AG09309 (cell line): ENCODE measurements at regions not wholly inside any gene's neighbourhood (a gene's known extent, or its start where the extent isn't known, plus 50 kb on each side); places are given as distances from the start of the nearest gene placed in this dataset.

Experiments
- DNase-seq: peaks from one replicate; pipeline ENCODE4 v3.0.0-alpha.2; 2010; ENCODE audit warnings: low read depth
- H3K4me3 ChIP-seq: 2 replicates; pipeline ENCODE4 v1.5.1; 2011; ENCODE audit warnings: mild to moderate bottlenecking, low read depth, low read length, moderate library complexity; ENCODE audit not compliant: control insufficient read depth
- CTCF ChIP-seq: IDR thresholded peaks from 2 replicates; pipeline ENCODE4 v1.5.1; 2011; ENCODE audit warnings: mild to moderate bottlenecking, low read depth, low read length, inconsistent platforms; ENCODE audit not compliant: insufficient read depth, control insufficient read depth; ENCODE audit errors: missing control alignments

DNA sequence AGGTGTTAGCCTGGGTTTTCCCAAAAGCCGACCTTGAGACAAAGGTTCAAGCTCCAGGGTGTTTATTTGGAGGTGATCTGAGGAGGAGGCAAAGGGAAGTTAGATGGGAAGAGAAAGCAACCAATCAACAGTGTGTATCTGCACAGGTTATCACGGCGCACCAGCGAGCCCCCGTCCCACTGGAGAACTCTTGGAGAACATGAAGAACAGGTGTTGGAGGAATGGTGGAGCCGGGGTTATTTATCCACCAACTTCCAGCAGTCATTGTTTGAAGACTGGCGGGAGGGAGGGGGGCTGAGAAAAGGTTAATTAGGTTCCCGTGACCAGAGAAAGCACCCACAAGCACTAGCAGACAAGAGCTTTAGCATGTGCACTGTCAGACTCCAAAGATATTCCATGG is 282.5 kb upstream of the FOXK1 start:
- no peak for DNase-seq
- H3K4me3 ChIP-seq = no peak overlapping the region
- no peak for TF ChIP-seq CTCF

DNA sequence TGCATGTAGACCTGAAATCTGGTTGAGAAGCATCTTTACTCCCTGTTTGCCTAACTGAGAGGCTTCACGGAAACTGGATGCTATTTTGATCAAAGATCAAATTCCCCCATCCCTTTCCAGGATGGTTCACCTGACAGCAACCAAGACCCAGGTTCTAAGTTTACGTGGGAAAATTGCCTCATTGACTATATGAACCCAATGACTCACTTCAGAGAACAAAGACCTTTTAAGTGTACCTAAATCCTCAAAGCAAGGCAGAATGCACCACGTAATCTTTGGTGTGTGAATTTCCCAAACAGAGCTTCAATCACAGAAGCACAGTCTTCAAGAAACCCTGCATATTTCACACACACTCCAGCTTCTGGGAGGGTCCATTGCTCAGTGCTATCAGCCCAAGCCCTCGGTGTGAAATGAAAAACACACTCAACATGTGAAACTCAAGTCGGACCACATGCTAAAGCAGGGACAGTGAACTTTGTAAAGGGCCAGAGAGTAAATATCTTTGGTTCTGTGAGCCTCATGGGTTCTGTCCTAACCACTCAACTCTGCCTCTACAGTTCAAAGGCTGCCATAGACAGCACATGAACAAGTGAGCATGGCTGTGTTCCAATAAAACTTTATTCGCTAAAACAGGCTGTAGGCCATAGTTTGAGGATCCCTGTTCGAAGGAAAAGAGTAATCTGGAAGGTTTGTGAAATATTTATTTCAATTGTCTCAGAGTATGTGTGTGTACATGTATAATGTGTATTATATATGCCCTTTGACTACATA is 275.6 kb upstream of the FOXK1 start:
- no peak overlapping the region for H3K4me3 ChIP-seq
- no peak for DNase-seq
- TF ChIP-seq CTCF = no peak

GRCh38 chr7:4409946-4410345 is 272.1 kb upstream of the FOXK1 start:
- H3K4me3 ChIP-seq = no peak overlapping the region
- no peak for DNase-seq
- TF ChIP-seq CTCF = no peak

DNA sequence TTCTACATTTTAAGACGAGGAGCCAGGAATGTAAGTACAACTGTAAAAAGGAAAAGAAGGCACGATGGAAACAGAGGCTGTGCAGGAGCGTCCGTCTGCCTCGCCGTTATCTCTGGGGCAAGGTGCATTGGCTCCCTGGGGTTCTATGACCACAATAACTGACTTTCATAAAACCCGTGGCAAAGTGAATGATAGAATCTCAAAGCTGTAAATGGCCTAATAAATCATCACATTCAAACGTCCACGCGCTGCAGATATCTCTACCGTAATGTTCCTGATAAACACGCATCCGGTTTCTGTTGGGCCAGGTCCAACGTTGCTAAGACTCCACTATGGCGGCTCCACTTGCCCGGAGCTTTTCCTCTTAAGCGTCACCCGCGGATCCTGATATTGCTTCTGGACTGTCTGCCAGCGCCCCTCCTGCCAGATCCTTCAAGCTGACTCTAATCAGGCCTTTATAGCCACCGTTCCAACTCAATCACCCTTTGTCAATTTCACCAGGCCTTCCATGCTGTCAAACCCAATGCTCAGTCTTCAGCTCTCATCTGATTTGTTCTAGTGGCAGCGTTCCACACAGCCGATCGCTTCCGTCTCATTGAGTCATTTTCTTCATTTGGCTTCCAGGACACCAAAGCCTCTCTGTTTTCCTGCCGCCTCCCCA is 265.6 kb upstream of the FOXK1 start:
- no peak for TF ChIP-seq CTCF
- DNase-seq = no peak
- no peak overlapping the region for H3K4me3 ChIP-seq

DNA sequence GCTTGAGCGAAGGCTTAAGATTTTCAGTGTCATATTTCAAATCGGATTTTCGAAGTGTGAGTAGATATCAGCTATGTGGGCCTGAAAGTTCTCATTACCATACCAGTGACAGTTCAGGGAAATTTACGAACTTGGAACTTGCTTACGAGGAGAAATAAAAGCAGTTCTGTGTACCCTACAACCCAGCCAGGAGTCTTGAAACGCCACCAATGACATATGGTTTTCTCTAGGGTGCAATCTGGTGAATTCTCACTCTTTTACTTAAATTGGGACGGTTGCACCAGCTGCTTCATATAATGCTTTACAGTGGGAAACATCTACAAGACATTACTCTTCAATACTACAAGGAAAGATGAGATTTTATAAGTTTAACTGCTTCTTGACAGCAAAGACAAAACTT is 253.6 kb upstream of the FOXK1 start:
- DNase-seq = no peak
- no peak for TF ChIP-seq CTCF

GRCh38 chr7:4430227-4430626 is 251.9 kb upstream of the FOXK1 start:
- H3K4me3 ChIP-seq = no peak overlapping the region
- DNase-seq = no peak
- TF ChIP-seq CTCF = no peak

More for the DNA sequence above, 253.6 kb upstream of the FOXK1 start:
- no peak overlapping the region for H3K4me3 ChIP-seq

- H3K4me3 ChIP-seq = no peak overlapping the region
- no peak for TF ChIP-seq CTCF
- no peak for DNase-seq
Measured at GRCh38 chr7:4434306-4434705, 247.8 kb upstream of the FOXK1 start.
